A549 (cell line): ENCODE measurements at regions not wholly inside any gene's neighbourhood (a gene's known extent, or its start where the extent isn't known, plus 50 kb on each side); places are given as distances from the start of the nearest gene placed in this dataset.

Source experiments
- CTCF ChIP-seq: fragments of >200 bp; sonication (Bioruptor Twin); formaldehyde crosslinking; IDR thresholded peaks from 3 replicates; pipeline ENCODE4 v1.5.1; 2016
- EP300 ChIP-seq, 2 experiments: fragments of >200 bp; sonication (Bioruptor Twin); formaldehyde crosslinking; IDR thresholded peaks; 2 replicates in 1 of 2; 3 replicates in 1 of 2; pipeline ENCODE4 v1.6.1; 2016 to 2017
- JUN ChIP-seq, 2 experiments: fragments of >200 bp; sonication (Bioruptor Twin); formaldehyde crosslinking; IDR thresholded peaks; 2 replicates in 1 of 2; 3 replicates in 1 of 2; pipeline ENCODE4 v1.6.1; 2016 to 2017
- JUNB ChIP-seq: fragments of >200 bp; sonication (Bioruptor Twin); formaldehyde crosslinking; IDR thresholded peaks from 2 replicates; pipeline ENCODE4 v1.6.1; 2016
- MAX ChIP-seq: IDR thresholded peaks from 2 replicates; pipeline ENCODE4 v1.6.1; 2012
- MYC ChIP-seq: IDR thresholded peaks from 2 replicates; pipeline ENCODE4 v1.6.1; 2012; ENCODE audit warnings: mild to moderate bottlenecking, inconsistent platforms, low read length, improper control_type of control experiment, borderline replicate concordance
- POLR2A ChIP-seq: IDR thresholded peaks from 2 replicates; pipeline ENCODE4 v1.6.1; 2012; ENCODE audit warnings: mild to moderate bottlenecking, low read length
- RAD21 ChIP-seq, 2 experiments: fragments of >200 bp in 1 of 2; sonication (Bioruptor Twin) in 1 of 2; formaldehyde crosslinking in 1 of 2; IDR thresholded peaks in 1 of 2; conservative IDR thresholded peaks in 1 of 2; 2 replicates in 1 of 2; 3 replicates in 1 of 2; pipeline ENCODE4 v1.6.1; 2012 to 2018; ENCODE audit warnings: inconsistent platforms in 1 of 2
- RCOR1 ChIP-seq: fragments of 150-350 bp; IDR thresholded peaks from 2 replicates; pipeline ENCODE4 v1.6.1; 2014; ENCODE audit warnings: antibody characterized with exemption, low read length, low read depth
- REST ChIP-seq: fragments of 200-600 bp; sonication (generic); IDR thresholded peaks from 2 replicates; pipeline ENCODE4 v1.6.1; 2016; ENCODE audit warnings: antibody characterized with exemption, mild to moderate bottlenecking, moderate library complexity

- TF ChIP-seq MAX = no peak
- no peak for TF ChIP-seq JUN (IDR thresholded peaks at IDR 0.05)
- no peak for TF ChIP-seq CTCF
- no peak for TF ChIP-seq EP300 (IDR thresholded peaks at IDR 0.05)
- no peak for TF ChIP-seq REST
- no peak for TF ChIP-seq RCOR1
- TF ChIP-seq MYC = no peak
- TF ChIP-seq POLR2A = no peak
- no peak for TF ChIP-seq RAD21 (conservative IDR thresholded peaks at IDR 0.05 in 1 of 2, IDR thresholded peaks at IDR 0.05 in 1 of 2)
- no peak for TF ChIP-seq JUNB
Observed at GRCh38 chr5:89228355-89228754, 345.4 kb upstream of the MEF2C start.
